Progenitor cell of endocrine pancreas (in vitro differentiated cells): ENCODE measurements at regions not wholly inside any gene's neighbourhood (a gene's known extent, or its start where the extent isn't known, plus 50 kb on each side); places are given as distances from the start of the nearest gene placed in this dataset.

Experiments
- DNase-seq: peaks from one replicate; pipeline ENCODE4 v3.0.0; 2021; ENCODE audit warnings: low spot score; ENCODE audit not compliant: unreplicated experiment
- H3K27ac Mint-ChIP-seq: 2 replicates; pipeline ENCODE4 v1.8.0; 2021; ENCODE audit warnings: mild to moderate bottlenecking, moderate library complexity, mixed read lengths
- H3K27me3 Mint-ChIP-seq: 2 replicates; pipeline ENCODE4 v1.8.0; 2021; ENCODE audit warnings: mixed read lengths
- H3K36me3 Mint-ChIP-seq: 2 replicates; pipeline ENCODE4 v1.8.0; 2022; ENCODE audit warnings: mixed read lengths; ENCODE audit not compliant: insufficient read depth
- H3K4me1 Mint-ChIP-seq: 2 replicates; pipeline ENCODE4 v1.8.0; 2021; ENCODE audit warnings: low read depth, mixed read lengths
- H3K4me3 Mint-ChIP-seq: 2 replicates; pipeline ENCODE4 v1.8.0; 2021; ENCODE audit warnings: low read depth, mild to moderate bottlenecking, moderate library complexity, mixed read lengths
- H3K9me3 Mint-ChIP-seq: 2 replicates; pipeline ENCODE4 v1.8.0; 2021; ENCODE audit warnings: low read depth, mixed read lengths
- CTCF ChIP-seq: fragments of 200-600 bp; sonication (generic); IDR thresholded peaks from one replicate; pipeline ENCODE4 v1.5.0; 2021; ENCODE audit warnings: antibody characterized with exemption, mild to moderate bottlenecking; ENCODE audit not compliant: unreplicated experiment

- DNase-seq, result no peak
- H3K27me3 Mint-ChIP-seq, result no peaks in the 10 kb centered on the region
- peaks cover 13% of the 10 kb centered on the region for H3K4me1 Mint-ChIP-seq
- no peak for TF ChIP-seq CTCF
- H3K9me3 Mint-ChIP-seq, result no peaks in the 10 kb centered on the region
- H3K4me3 Mint-ChIP-seq, result no peak overlapping the region
- H3K36me3 Mint-ChIP-seq, result peaks cover 1% of the 10 kb centered on the region
- H3K27ac Mint-ChIP-seq, result no peak overlapping the region
Observed at GRCh38 chr12:105449431-105449830, 118.9 kb downstream of the C12orf75 start.

GRCh38 chr12:105451211-105451610, 120.7 kb downstream of the C12orf75 start:
- H3K4me1 Mint-ChIP-seq, result peaks cover 2% of the 10 kb centered on the region
- H3K27me3 Mint-ChIP-seq, result no peaks in the 10 kb centered on the region
- no peak overlapping the region for H3K27ac Mint-ChIP-seq
- H3K36me3 Mint-ChIP-seq, result peaks cover 1% of the 10 kb centered on the region
- no peaks in the 10 kb centered on the region for H3K9me3 Mint-ChIP-seq
- H3K4me3 Mint-ChIP-seq, result no peak overlapping the region
- no peak for TF ChIP-seq CTCF
- no peak for DNase-seq

DNA sequence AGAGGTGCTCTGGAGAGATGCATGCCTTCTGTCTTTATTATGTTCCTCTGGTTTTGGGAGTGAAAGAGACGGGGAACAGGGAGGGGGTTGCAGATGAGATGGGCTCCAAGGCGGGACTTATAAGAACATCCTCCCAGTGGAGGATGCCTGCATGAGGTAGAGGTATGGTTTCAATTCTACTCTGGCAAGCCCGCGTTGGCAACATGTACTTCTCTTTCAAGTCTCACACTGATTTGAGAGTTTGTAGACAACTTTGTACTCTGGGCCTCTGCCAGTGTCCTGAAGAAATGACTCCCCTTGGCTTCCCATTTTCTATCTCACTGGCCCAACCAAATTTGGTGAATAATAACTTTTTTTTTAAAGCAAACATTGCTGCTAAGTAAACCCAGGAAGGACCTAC, 121.3 kb downstream of the C12orf75 start:
- Mint-ChIP-seq H3K4me1 (peaks cover 2% of the 10 kb centered on the region), H3K27me3 (no peaks in the 10 kb centered on the region), H3K4me3 (no peak overlapping the region), H3K36me3 (peaks cover 1% of the 10 kb centered on the region), H3K27ac (no peak overlapping the region), H3K9me3 (no peaks in the 10 kb centered on the region)
- TF ChIP-seq CTCF, result no peak
- no peak for DNase-seq

GRCh38 chr12:105453316-105453715, 122.8 kb downstream of the C12orf75 start:
- peaks cover 1% of the 10 kb centered on the region for H3K36me3 Mint-ChIP-seq
- peaks cover 2% of the 10 kb centered on the region for H3K4me1 Mint-ChIP-seq
- no peak for TF ChIP-seq CTCF
- H3K9me3 Mint-ChIP-seq, result peaks cover 3% of the 10 kb centered on the region
- no peak for DNase-seq
- no peaks in the 10 kb centered on the region for H3K27me3 Mint-ChIP-seq
- no peak overlapping the region for H3K27ac Mint-ChIP-seq
- no peak overlapping the region for H3K4me3 Mint-ChIP-seq

DNA sequence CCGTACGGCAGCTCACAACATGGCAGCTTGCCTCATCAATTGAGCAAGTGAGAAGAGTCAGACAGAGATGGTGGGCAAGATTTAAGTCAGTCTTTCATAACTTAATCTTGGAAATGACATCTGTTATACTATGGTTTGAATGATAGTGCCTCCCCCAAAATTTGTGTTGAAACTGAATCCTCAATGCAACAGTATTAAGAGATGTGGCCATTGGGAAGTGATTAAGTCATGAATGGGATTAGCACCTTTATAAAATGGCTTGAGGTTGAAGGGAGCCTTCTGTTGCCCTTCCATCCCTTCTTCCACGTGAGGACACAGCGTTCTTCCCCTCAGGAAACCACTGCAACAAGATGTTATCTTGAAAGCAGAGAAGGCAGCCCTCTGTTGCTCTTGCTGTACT, 124.2 kb downstream of the C12orf75 start:
- H3K27ac Mint-ChIP-seq, result peak overlapping the region; percentile 27
- H3K27me3 Mint-ChIP-seq, result no peaks in the 10 kb centered on the region
- DNase-seq, result no peak
- no peak overlapping the region for H3K4me3 Mint-ChIP-seq
- no peaks in the 10 kb centered on the region for H3K36me3 Mint-ChIP-seq
- H3K4me1 Mint-ChIP-seq, result peaks cover 2% of the 10 kb centered on the region
- H3K9me3 Mint-ChIP-seq, result peaks cover 9% of the 10 kb centered on the region
- no peak for TF ChIP-seq CTCF
